Neural cell (in vitro differentiated cells): ENCODE measurements at regions not wholly inside any gene's neighbourhood (a gene's known extent, or its start where the extent isn't known, plus 50 kb on each side); places are given as distances from the start of the nearest gene placed in this dataset.
"Not testable (repeated sequence)": the region's sequence is repeated elsewhere in the genome, so short reads cannot be mapped to it uniquely, and the experiment has no call there.

Experiments
- H2AFZ ChIP-seq: fragments of 200-600, 300-800 bp; sonication (generic), shearing (Covaris generic); 2 replicates; pipeline ENCODE4 v1.6.0; 2014; ENCODE audit warnings: low read depth, mild to moderate bottlenecking, antibody characterized with exemption, low read length, moderate library complexity
- H3F3A ChIP-seq: fragments of 200-600 bp; shearing (Covaris generic); 2 replicates; pipeline ENCODE4 v1.6.1; 2016; ENCODE audit warnings: mild to moderate bottlenecking, moderate library complexity, mixed read lengths, antibody characterized with exemption, low read length; ENCODE audit not compliant: insufficient read depth, poor library complexity, severe bottlenecking
- H3K27ac ChIP-seq: fragments of 200-600, 300-800 bp; sonication (generic), shearing (Covaris generic); 2 replicates; pipeline ENCODE4 v1.5.1; 2014; ENCODE audit warnings: mild to moderate bottlenecking, low read length, moderate library complexity
- H3K27me3 ChIP-seq: fragments of 300-800, 200-600 bp; sonication (generic), shearing (Covaris generic); 2 replicates; pipeline ENCODE4 v1.6.0; 2014; ENCODE audit warnings: mild to moderate bottlenecking, low read depth, low read length, moderate library complexity; ENCODE audit not compliant: insufficient read depth
- H3K36me3 ChIP-seq: fragments of 300-800, 200-600 bp; sonication (generic), shearing (Covaris generic); 2 replicates; pipeline ENCODE4 v1.5.1; 2014; ENCODE audit warnings: mild to moderate bottlenecking, antibody characterized with exemption, low read length, moderate library complexity; ENCODE audit not compliant: insufficient read depth
- H3K4me2 ChIP-seq: fragments of 300-800, 200-600 bp; sonication (generic), shearing (Covaris generic); 2 replicates; pipeline ENCODE4 v1.6.0; 2014; ENCODE audit warnings: mild to moderate bottlenecking, low read length
- H3K4me3 ChIP-seq: fragments of 300-800, 200-600 bp; sonication (generic), shearing (Covaris generic); 2 replicates; pipeline ENCODE4 v1.5.1; 2014; ENCODE audit warnings: mild to moderate bottlenecking, low read length, moderate library complexity
- H3K79me2 ChIP-seq: fragments of 200-600 bp; shearing (Covaris generic); replicated peaks from 2 replicates; pipeline ENCODE4 v1.6.0; 2014; ENCODE audit warnings: mild to moderate bottlenecking, low read length, moderate library complexity; ENCODE audit not compliant: insufficient read depth
- H3K9ac ChIP-seq: fragments of 300-800, 200-600 bp; sonication (generic), shearing (Covaris generic); 2 replicates; pipeline ENCODE4 v1.6.1; 2016; ENCODE audit warnings: mild to moderate bottlenecking, low read length, mixed read lengths
- H3K9me2 ChIP-seq: fragments of 200-600 bp; shearing (Covaris generic); 2 replicates; pipeline ENCODE4 v1.6.1; 2016; ENCODE audit warnings: mild to moderate bottlenecking, low read length, mixed read lengths; ENCODE audit not compliant: insufficient read depth
- H3K9me3 ChIP-seq: fragments of 200-600, 300-800 bp; sonication (generic), shearing (Covaris generic); 2 replicates; pipeline ENCODE4 v1.6.1; 2016; ENCODE audit warnings: mild to moderate bottlenecking, mixed run types, low read length, moderate library complexity, mixed read lengths
- H4K20me1 ChIP-seq: fragments of 200-600 bp; shearing (Covaris generic); 2 replicates; pipeline ENCODE4 v1.6.1; 2016; ENCODE audit warnings: mild to moderate bottlenecking, mixed run types; ENCODE audit not compliant: insufficient read depth
- EP300 ChIP-seq: fragments of 450-650 bp; conservative IDR thresholded peaks from 2 replicates; pipeline ENCODE4 v1.6.1; 2014; ENCODE audit warnings: antibody characterized with exemption, mild to moderate bottlenecking, moderate library complexity; ENCODE audit not compliant: poor library complexity, severe bottlenecking
- EZH2 ChIP-seq: fragments of 200-600, 300-800 bp; shearing (Covaris generic), sonication (generic); IDR thresholded peaks from 2 replicates; pipeline ENCODE4 v1.6.1; 2014; ENCODE audit warnings: antibody characterized with exemption, low read length, borderline replicate concordance, mild to moderate bottlenecking; ENCODE audit not compliant: insufficient read depth, poor library complexity, severe bottlenecking
- MXI1 ChIP-seq: fragments of 450-650 bp; conservative IDR thresholded peaks from 2 replicates; pipeline ENCODE4 v1.6.1; 2014; ENCODE audit warnings: antibody characterized with exemption, mild to moderate bottlenecking; ENCODE audit not compliant: poor library complexity, severe bottlenecking
- POLR2AphosphoS5 ChIP-seq: IDR thresholded peaks from 2 replicates; pipeline ENCODE4 v1.6.1; 2012
- RAD21 ChIP-seq: fragments of 450-650 bp; conservative IDR thresholded peaks from 2 replicates; pipeline ENCODE4 v1.6.1; 2014; ENCODE audit warnings: antibody characterized with exemption, mild to moderate bottlenecking, moderate library complexity
- SMC3 ChIP-seq: fragments of 450-650 bp; conservative IDR thresholded peaks from 2 replicates; pipeline ENCODE4 v1.6.1; 2014; ENCODE audit warnings: antibody characterized with exemption, mild to moderate bottlenecking, moderate library complexity; ENCODE audit not compliant: poor library complexity
- TAF1 ChIP-seq: IDR thresholded peaks from 2 replicates; pipeline ENCODE4 v1.6.1; 2012; ENCODE audit warnings: low read depth
- TF ChIP-seq, protein P1 (sequence below): IDR thresholded peaks from 2 replicates; pipeline ENCODE4 v1.6.1; 2012; ENCODE audit warnings: borderline replicate concordance
- TF ChIP-seq, protein P2 (sequence below): fragments of 450-650 bp; IDR thresholded peaks from 2 replicates; pipeline ENCODE4 v1.5.1; 2014; ENCODE audit warnings: antibody characterized with exemption, mild to moderate bottlenecking, moderate library complexity; ENCODE audit not compliant: poor library complexity, severe bottlenecking

DNA sequence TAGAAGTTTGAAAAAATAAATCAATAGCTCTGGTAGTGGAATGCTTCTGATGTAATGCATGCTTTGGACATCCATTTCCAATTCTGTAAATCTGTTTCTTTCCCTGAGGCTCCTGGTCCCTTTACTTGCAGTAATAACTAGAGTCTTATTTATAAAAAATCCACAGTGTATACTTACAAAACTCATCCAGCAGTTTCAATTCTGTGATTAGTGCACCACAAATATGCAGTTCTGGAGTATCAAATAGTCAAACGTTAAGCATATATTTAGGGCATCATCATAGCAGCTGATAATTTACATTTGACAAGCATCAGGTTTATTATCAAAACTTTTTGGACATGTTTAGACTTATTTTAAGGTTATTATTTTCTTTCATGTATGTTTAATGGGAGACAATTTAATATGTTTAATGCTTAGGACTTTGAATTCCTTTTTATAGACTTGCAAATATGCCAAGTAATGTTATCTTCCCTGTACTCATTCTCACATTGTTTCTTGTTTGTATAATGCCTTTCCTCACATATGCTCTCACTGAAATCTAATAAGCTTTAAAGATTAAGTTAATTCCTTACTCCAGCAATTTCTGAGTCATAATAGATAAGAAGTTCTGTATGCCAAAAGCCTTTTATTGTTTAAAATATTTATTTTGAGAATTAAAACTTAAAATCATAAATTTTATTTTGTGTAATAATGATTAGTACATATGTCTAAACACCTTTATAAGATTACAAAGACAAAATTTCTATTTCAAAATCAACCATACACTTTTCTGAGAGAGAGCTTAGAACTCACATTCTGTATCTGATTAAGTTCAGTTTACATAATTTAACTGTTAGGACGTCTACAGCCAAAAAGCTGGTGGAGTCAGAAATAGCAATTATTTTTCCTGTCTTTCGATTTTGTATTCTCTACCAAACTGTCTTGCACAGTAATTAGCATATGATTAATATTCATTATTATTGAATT, 341.5 kb upstream of the TMEFF2 start:
- TF ChIP-seq TAF1 (no peak), EP300 (no peak), POLR2AphosphoS5 (no peak), SMC3 (no peak), MXI1 (no peak), RAD21 (no peak), EZH2 (no peak)
- TF ChIP-seq, protein P1, sequence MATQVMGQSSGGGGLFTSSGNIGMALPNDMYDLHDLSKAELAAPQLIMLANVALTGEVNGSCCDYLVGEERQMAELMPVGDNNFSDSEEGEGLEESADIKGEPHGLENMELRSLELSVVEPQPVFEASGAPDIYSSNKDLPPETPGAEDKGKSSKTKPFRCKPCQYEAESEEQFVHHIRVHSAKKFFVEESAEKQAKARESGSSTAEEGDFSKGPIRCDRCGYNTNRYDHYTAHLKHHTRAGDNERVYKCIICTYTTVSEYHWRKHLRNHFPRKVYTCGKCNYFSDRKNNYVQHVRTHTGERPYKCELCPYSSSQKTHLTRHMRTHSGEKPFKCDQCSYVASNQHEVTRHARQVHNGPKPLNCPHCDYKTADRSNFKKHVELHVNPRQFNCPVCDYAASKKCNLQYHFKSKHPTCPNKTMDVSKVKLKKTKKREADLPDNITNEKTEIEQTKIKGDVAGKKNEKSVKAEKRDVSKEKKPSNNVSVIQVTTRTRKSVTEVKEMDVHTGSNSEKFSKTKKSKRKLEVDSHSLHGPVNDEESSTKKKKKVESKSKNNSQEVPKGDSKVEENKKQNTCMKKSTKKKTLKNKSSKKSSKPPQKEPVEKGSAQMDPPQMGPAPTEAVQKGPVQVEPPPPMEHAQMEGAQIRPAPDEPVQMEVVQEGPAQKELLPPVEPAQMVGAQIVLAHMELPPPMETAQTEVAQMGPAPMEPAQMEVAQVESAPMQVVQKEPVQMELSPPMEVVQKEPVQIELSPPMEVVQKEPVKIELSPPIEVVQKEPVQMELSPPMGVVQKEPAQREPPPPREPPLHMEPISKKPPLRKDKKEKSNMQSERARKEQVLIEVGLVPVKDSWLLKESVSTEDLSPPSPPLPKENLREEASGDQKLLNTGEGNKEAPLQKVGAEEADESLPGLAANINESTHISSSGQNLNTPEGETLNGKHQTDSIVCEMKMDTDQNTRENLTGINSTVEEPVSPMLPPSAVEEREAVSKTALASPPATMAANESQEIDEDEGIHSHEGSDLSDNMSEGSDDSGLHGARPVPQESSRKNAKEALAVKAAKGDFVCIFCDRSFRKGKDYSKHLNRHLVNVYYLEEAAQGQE = no peak
- TF ChIP-seq, protein P2, sequence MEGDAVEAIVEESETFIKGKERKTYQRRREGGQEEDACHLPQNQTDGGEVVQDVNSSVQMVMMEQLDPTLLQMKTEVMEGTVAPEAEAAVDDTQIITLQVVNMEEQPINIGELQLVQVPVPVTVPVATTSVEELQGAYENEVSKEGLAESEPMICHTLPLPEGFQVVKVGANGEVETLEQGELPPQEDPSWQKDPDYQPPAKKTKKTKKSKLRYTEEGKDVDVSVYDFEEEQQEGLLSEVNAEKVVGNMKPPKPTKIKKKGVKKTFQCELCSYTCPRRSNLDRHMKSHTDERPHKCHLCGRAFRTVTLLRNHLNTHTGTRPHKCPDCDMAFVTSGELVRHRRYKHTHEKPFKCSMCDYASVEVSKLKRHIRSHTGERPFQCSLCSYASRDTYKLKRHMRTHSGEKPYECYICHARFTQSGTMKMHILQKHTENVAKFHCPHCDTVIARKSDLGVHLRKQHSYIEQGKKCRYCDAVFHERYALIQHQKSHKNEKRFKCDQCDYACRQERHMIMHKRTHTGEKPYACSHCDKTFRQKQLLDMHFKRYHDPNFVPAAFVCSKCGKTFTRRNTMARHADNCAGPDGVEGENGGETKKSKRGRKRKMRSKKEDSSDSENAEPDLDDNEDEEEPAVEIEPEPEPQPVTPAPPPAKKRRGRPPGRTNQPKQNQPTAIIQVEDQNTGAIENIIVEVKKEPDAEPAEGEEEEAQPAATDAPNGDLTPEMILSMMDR = no peak
- Histone ChIP-seq H3K9ac (no peak overlapping the region), H3K9me2 (no peaks in the 10 kb centered on the region), H3K36me3 (no peaks in the 10 kb centered on the region), H3K27me3 (no peaks in the 10 kb centered on the region), H3K4me2 (no peak overlapping the region), H3K4me3 (no peak overlapping the region), H3K9me3 (no peaks in the 10 kb centered on the region), H3K27ac (no peak overlapping the region), H2AFZ (no peak overlapping the region), H3K79me2 (no peaks in the 10 kb centered on the region), H4K20me1 (no peaks in the 10 kb centered on the region), H3F3A (no peaks in the 10 kb centered on the region)

DNA sequence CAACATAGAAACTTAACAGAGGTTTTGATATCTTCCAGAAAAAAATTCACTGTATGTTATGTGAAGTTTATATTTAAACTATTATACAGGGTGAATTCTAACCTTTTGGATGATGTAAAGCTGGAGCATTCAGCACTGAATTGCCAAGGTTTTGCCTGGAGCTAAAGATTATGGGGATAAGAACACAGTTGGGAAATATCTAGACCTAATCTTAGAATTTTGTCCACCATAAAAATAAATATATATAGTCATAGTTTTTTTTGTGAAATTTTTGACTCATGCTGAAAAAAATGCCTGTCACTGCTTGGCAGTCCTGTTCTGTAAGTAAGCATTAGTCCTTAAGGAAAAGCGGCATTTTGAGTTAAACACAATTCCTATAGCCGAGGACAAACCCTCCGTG, 339.3 kb upstream of the TMEFF2 start:
- Histone ChIP-seq H4K20me1 (no peaks in the 10 kb centered on the region), H3F3A (no peaks in the 10 kb centered on the region), H3K9me2 (no peaks in the 10 kb centered on the region), H2AFZ (no peak overlapping the region), H3K9ac (no peak overlapping the region), H3K27ac (no peak overlapping the region), H3K9me3 (no peaks in the 10 kb centered on the region), H3K79me2 (no peaks in the 10 kb centered on the region), H3K4me2 (no peak overlapping the region), H3K36me3 (no peaks in the 10 kb centered on the region), H3K27me3 (no peaks in the 10 kb centered on the region), H3K4me3 (no peak overlapping the region)
- TF ChIP-seq RAD21 (no peak), SMC3 (no peak), EZH2 (no peak), TAF1 (no peak), MXI1 (no peak), POLR2AphosphoS5 (no peak), EP300 (no peak)
- TF ChIP-seq, protein P2 = no peak
- TF ChIP-seq, protein P1 = no peak

DNA sequence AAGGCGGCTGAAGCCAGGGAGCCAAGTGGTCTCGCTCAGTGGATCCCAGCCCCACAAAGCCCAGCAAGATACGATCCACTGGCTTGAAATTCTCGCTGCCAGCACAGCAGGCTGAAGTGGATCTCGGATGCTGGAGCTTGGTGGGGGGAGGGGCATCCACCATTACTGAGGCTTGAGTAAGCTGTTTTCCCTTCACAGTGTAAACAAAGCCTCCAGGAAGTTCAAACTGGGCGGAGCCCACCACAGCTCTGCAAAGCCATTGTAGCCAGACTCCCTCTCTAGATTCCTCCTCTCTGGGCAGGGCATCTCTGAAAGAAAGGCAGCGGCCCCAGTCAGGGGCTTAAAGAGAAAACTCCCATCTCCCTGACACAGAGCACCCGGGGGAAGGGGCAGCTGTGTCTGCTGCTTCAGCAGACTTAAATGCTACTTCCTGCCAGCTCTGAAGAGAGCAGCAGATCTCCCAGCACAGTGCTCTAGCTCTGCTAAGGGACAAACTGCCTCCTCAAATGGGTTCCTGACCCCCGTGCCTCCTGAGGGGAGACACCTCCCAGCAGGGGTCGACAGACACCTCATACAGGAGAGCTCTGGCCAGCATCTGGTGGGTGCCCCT, 330.0 kb upstream of the TMEFF2 start:
- H3K9me3 ChIP-seq, H3K4me2 ChIP-seq, H3K79me2 ChIP-seq, H2AFZ ChIP-seq, H3F3A ChIP-seq, H3K27me3 ChIP-seq, H3K27ac ChIP-seq, H4K20me1 ChIP-seq, H3K4me3 ChIP-seq, H3K9me2 ChIP-seq, H3K36me3 ChIP-seq, H3K9ac ChIP-seq: not testable (repeated sequence)
